ENCODE measurements at regions not wholly inside any gene's neighbourhood (a gene's known extent, or its start where the extent isn't known, plus 50 kb on each side); places are given as distances from the start of the nearest gene placed in this dataset.

GRCh38 chr4:83931659-83932438, 395.9 kb downstream of the GPAT3 start:
- Histone ChIP-seq H2AFZ (no peak overlapping the region), H3K79me2 (ENCODE audit: insufficient read depth) (no peaks in the 10 kb centered on the region), H3K36me3 (ENCODE audit: low read depth) (no peaks in the 10 kb centered on the region), H3F3A (ENCODE audit: insufficient read depth) (no peaks in the 10 kb centered on the region), H3K4me3 (no peak overlapping the region), H3K9me2 (ENCODE audit: insufficient read depth) (no peaks in the 10 kb centered on the region), H3K4me2 (ENCODE audit: unreplicated experiment) (no peak overlapping the region), H4K20me1 (ENCODE audit: insufficient read depth) (no peaks in the 10 kb centered on the region), H3K4me1 (ENCODE audit: insufficient read depth) (no peaks in the 10 kb centered on the region), H3K27me3 (replicated peaks; ENCODE audit: insufficient read depth) (no peaks in the 10 kb centered on the region), H3K27ac (no peak overlapping the region), H3K9me3 (ENCODE audit: low read depth) (no peaks in the 10 kb centered on the region), H3K9ac (no peak overlapping the region)
- 26 to 36% methylated on average over 6 of the region's 6 CpGs for WGBS, 2 experiments (ENCODE audit: low coverage in 1 of 2, low lambda C conversion rate in 2 of 2, missing lambda C conversion rate in 2 of 2)
- no peak for DNase-seq
- no peak for TF ChIP-seq EZH2phosphoT487 (IDR thresholded peaks at IDR 0.05; ENCODE audit: insufficient read depth, low read depth)
- no peak for TF ChIP-seq EZH2 (IDR thresholded peaks at IDR 0.05; ENCODE audit: insufficient read depth, poor library complexity, severe bottlenecking)
- in situ Hi-C loops (cut with MboI): no loop called here

- Histone ChIP-seq H3F3A (ENCODE audit: insufficient read depth) (no peaks in the 10 kb centered on the region), H3K9ac (no peak overlapping the region), H3K4me1 (ENCODE audit: insufficient read depth) (no peaks in the 10 kb centered on the region), H2AFZ (no peak overlapping the region), H3K79me2 (ENCODE audit: insufficient read depth) (no peaks in the 10 kb centered on the region), H3K27me3 (replicated peaks; ENCODE audit: insufficient read depth) (no peaks in the 10 kb centered on the region), H3K4me3 (no peak overlapping the region), H3K4me2 (ENCODE audit: unreplicated experiment) (no peak overlapping the region), H3K9me2 (ENCODE audit: insufficient read depth) (no peaks in the 10 kb centered on the region), H3K36me3 (ENCODE audit: low read depth) (no peaks in the 10 kb centered on the region), H3K9me3 (ENCODE audit: low read depth) (no peaks in the 10 kb centered on the region), H4K20me1 (ENCODE audit: insufficient read depth) (no peaks in the 10 kb centered on the region), H3K27ac (no peak overlapping the region)
- WGBS, 2 experiments (ENCODE audit: low coverage in 1 of 2, low lambda C conversion rate in 2 of 2, missing lambda C conversion rate in 2 of 2): 45 to 53% methylated on average over 4 of the region's 4 CpGs
- in situ Hi-C loops (cut with MboI): no loop called here
- DNase-seq: no peak
- no peak for TF ChIP-seq EZH2 (IDR thresholded peaks at IDR 0.05; ENCODE audit: insufficient read depth, poor library complexity, severe bottlenecking)
- TF ChIP-seq EZH2phosphoT487 (IDR thresholded peaks at IDR 0.05; ENCODE audit: insufficient read depth, low read depth): no peak
These were observed 393.6 kb downstream of the GPAT3 start for GRCh38 chr4:83929550-83929949.

GRCh38 chr4:83926950-83927349, 391.0 kb downstream of the GPAT3 start:
- H3K4me2 ChIP-seq (ENCODE audit: unreplicated experiment): no peak overlapping the region
- H3K4me1 ChIP-seq (ENCODE audit: insufficient read depth): no peaks in the 10 kb centered on the region
- no peak overlapping the region for H3K27ac ChIP-seq
- H3F3A ChIP-seq (ENCODE audit: insufficient read depth): no peaks in the 10 kb centered on the region
- no peaks in the 10 kb centered on the region for H3K79me2 ChIP-seq (ENCODE audit: insufficient read depth)
- H3K9ac ChIP-seq: no peak overlapping the region
- H3K9me3 ChIP-seq (ENCODE audit: low read depth): no peaks in the 10 kb centered on the region
- H3K36me3 ChIP-seq (ENCODE audit: low read depth): no peaks in the 10 kb centered on the region
- no peak overlapping the region for H2AFZ ChIP-seq
- H4K20me1 ChIP-seq (ENCODE audit: insufficient read depth): no peaks in the 10 kb centered on the region
- H3K27me3 ChIP-seq (replicated peaks; ENCODE audit: insufficient read depth): no peaks in the 10 kb centered on the region
- TF ChIP-seq EZH2phosphoT487 (IDR thresholded peaks at IDR 0.05; ENCODE audit: insufficient read depth, low read depth) (no peak), EZH2 (IDR thresholded peaks at IDR 0.05; ENCODE audit: insufficient read depth, poor library complexity, severe bottlenecking) (no peak)
- H3K4me3 ChIP-seq: no peak overlapping the region
- in situ Hi-C loops (cut with MboI): no loop called here
- 18 to 20% methylated on average over 1 of the region's 1 CpG for WGBS, 2 experiments (ENCODE audit: low coverage in 1 of 2, low lambda C conversion rate in 2 of 2, missing lambda C conversion rate in 2 of 2)
- no peaks in the 10 kb centered on the region for H3K9me2 ChIP-seq (ENCODE audit: insufficient read depth)
- DNase-seq: no peak

- no peaks in the 10 kb centered on the region for H3K4me1 ChIP-seq (ENCODE audit: insufficient read depth)
- H4K20me1 ChIP-seq (ENCODE audit: insufficient read depth): no peaks in the 10 kb centered on the region
- no peak overlapping the region for H2AFZ ChIP-seq
- no peaks in the 10 kb centered on the region for H3K9me3 ChIP-seq (ENCODE audit: low read depth)
- DNase-seq: no peak
- no peak overlapping the region for H3K4me3 ChIP-seq
- H3K9ac ChIP-seq: no peak overlapping the region
- H3K27ac ChIP-seq: no peak overlapping the region
- TF ChIP-seq EZH2phosphoT487 (IDR thresholded peaks at IDR 0.05; ENCODE audit: insufficient read depth, low read depth): no peak
- TF ChIP-seq EZH2 (IDR thresholded peaks at IDR 0.05; ENCODE audit: insufficient read depth, poor library complexity, severe bottlenecking): no peak
- H3K27me3 ChIP-seq (replicated peaks; ENCODE audit: insufficient read depth): no peaks in the 10 kb centered on the region
- in situ Hi-C loops (cut with MboI): no loop called here
- no peaks in the 10 kb centered on the region for H3K36me3 ChIP-seq (ENCODE audit: low read depth)
- no peaks in the 10 kb centered on the region for H3K79me2 ChIP-seq (ENCODE audit: insufficient read depth)
- H3F3A ChIP-seq (ENCODE audit: insufficient read depth): no peaks in the 10 kb centered on the region
- H3K9me2 ChIP-seq (ENCODE audit: insufficient read depth): no peaks in the 10 kb centered on the region
- no peak overlapping the region for H3K4me2 ChIP-seq (ENCODE audit: unreplicated experiment)
- 90% methylated on average over 1 of the region's 1 CpG for WGBS, 2 experiments (ENCODE audit: low coverage in 1 of 2, low lambda C conversion rate in 2 of 2, missing lambda C conversion rate in 2 of 2)
These were observed 387.4 kb downstream of the GPAT3 start for GRCh38 chr4:83923341-83923740.
